ENCODE measurements at regions not wholly inside any gene's neighbourhood (a gene's known extent, or its start where the extent isn't known, plus 50 kb on each side); places are given as distances from the start of the nearest gene placed in this dataset.

DNA sequence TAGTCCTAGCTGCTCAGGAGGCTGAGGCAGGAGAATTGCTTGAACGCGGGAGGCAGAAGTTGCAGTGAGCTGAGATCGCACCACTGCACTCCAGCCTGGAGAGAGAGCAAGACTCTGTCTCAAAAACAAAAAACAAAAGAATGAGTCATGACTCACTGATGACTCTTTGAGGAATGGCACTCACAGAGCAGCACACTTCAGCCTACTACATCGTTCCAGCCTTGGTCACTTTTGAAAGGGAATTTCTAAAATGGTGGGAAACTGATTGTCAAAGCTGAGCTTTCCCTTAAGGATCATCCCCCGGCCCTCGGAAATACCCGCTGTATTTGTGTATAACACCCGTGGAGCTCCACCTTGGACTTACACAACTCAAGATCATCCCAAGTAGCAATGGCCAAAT, 217.3 kb upstream of the HS6ST1 start:
- peak; percentile 69 to 84 for DNase-seq (ENCODE audit: low read depth in 2 of 2)
- TF ChIP-seq CTCF (IDR thresholded peaks at IDR 0.05; ENCODE audit: low read depth, low read length) = no peak
- H3K4me3 ChIP-seq (replicated peaks in 1 of 2; ENCODE audit: low read depth in 2 of 2, low read length in 2 of 2) = no peak overlapping the region

GRCh38 chr2:128536925-128537620, 218.4 kb upstream of the HS6ST1 start:
- TF ChIP-seq CTCF (IDR thresholded peaks at IDR 0.05; ENCODE audit: low read depth, low read length) = no peak
- DNase-seq (ENCODE audit: low read depth in 2 of 2) = peak; percentile 85 to 87
- H3K4me3 ChIP-seq (replicated peaks in 1 of 2; ENCODE audit: low read depth in 2 of 2, low read length in 2 of 2) = no peak overlapping the region

GRCh38 chr2:128537646-128538045, 219.0 kb upstream of the HS6ST1 start:
- no peak for DNase-seq (ENCODE audit: low read depth in 2 of 2)
- H3K4me3 ChIP-seq (replicated peaks in 1 of 2; ENCODE audit: low read depth in 2 of 2, low read length in 2 of 2) = no peak overlapping the region
- no peak for TF ChIP-seq CTCF (IDR thresholded peaks at IDR 0.05; ENCODE audit: low read depth, low read length)

GRCh38 chr2:128538396-128538795, 219.7 kb upstream of the HS6ST1 start:
- no peak for DNase-seq (ENCODE audit: low read depth in 2 of 2)
- no peak overlapping the region for H3K4me3 ChIP-seq (replicated peaks in 1 of 2; ENCODE audit: low read depth in 2 of 2, low read length in 2 of 2)
- TF ChIP-seq CTCF (IDR thresholded peaks at IDR 0.05; ENCODE audit: low read depth, low read length) = no peak

- no peak overlapping the region for H3K4me3 ChIP-seq (replicated peaks in 1 of 2; ENCODE audit: low read depth in 2 of 2, low read length in 2 of 2)
- no peak for TF ChIP-seq CTCF (IDR thresholded peaks at IDR 0.05; ENCODE audit: low read depth, low read length)
- no peak for DNase-seq (ENCODE audit: low read depth in 2 of 2)
Measured at GRCh38 chr2:128540670-128541069, 222.0 kb upstream of the HS6ST1 start.

DNA sequence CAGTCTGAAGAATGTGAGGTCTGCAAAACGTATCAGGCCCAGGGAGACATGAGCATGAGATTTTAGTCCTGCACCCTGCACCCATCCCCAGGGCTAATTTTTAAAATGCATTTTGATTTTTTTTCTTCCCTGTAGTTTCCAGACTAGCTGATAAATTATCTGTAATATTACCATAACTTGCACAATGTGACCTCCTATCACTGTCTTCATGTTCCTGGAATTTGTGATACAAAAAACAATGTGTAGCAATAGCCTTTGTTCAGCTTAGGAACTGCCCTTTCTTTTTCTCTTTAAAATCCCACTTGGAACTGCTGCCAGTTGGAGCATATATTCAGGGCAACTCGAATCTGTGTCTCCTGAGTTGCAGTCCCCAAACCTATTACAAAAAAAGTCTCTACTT, 222.8 kb upstream of the HS6ST1 start:
- H3K4me3 ChIP-seq (replicated peaks in 1 of 2; ENCODE audit: low read depth in 2 of 2, low read length in 2 of 2) = no peak overlapping the region
- TF ChIP-seq CTCF (IDR thresholded peaks at IDR 0.05; ENCODE audit: low read depth, low read length) = no peak
- DNase-seq (ENCODE audit: low read depth in 2 of 2) = peak in 1 of 2 donors; percentile 63

DNA sequence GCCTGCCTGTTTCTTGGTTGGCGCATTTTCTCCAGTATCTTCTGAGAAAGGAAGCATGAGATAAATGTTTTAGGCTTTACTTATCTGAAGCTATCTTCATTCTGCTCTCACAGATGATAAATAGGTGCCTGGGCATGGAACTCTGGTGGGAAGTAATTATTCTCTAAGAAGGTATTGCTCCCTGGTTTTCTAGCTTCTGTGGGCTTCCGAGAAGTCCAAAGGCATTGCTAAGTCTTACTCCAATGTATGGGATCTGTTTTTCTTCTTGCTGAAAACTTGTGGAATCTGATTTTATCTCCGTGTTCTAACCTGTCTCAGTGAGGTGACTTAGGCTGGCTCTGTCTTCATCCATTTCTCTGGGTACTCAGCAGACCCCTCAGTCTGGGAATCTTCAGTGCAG, 224.4 kb upstream of the HS6ST1 start:
- DNase-seq (ENCODE audit: low read depth in 2 of 2) = no peak
- TF ChIP-seq CTCF (IDR thresholded peaks at IDR 0.05; ENCODE audit: low read depth, low read length) = no peak
- H3K4me3 ChIP-seq (replicated peaks in 1 of 2; ENCODE audit: low read depth in 2 of 2, low read length in 2 of 2) = no peak overlapping the region
